ENCODE measurements at regions not wholly inside any gene's neighbourhood (a gene's known extent, or its start where the extent isn't known, plus 50 kb on each side); places are given as distances from the start of the nearest gene placed in this dataset.

GRCh38 chr1:63051356-63051755, 267.4 kb downstream of the ATG4C start:
- no peaks in the 10 kb centered on the region for H3K9me3 ChIP-seq
- no peak for ATAC-seq
- TF ChIP-seq POLR2A (IDR thresholded peaks at IDR 0.05) (no peak), CTCF (IDR thresholded peaks at IDR 0.05) (no peak)
- no peaks in the 10 kb centered on the region for H3K27me3 ChIP-seq
- 70 to 80% methylated on average over 5 of the region's 5 CpGs for WGBS, 2 donors
- intact Hi-C loops (cut with DNase I) = no loop called here
- no peak for DNase-seq
- H3K4me1 ChIP-seq = no peaks in the 10 kb centered on the region
- H3K4me3 ChIP-seq = no peak overlapping the region
- no peak overlapping the region for H3K27ac ChIP-seq
- H3K36me3 ChIP-seq (replicated peaks in 1 of 2; ENCODE audit: insufficient read depth in 1 of 2, low read depth in 2 of 2) = no peaks in the 10 kb centered on the region

- Histone ChIP-seq H3K36me3 (replicated peaks in 1 of 2; ENCODE audit: insufficient read depth in 1 of 2, low read depth in 2 of 2) (no peaks in the 10 kb centered on the region), H3K27ac (no peak overlapping the region), H3K9me3 (no peaks in the 10 kb centered on the region), H3K4me1 (no peaks in the 10 kb centered on the region), H3K27me3 (no peaks in the 10 kb centered on the region), H3K4me3 (no peak overlapping the region)
- 88 to 93% methylated on average over 6 of the region's 6 CpGs for WGBS, 2 donors
- intact Hi-C loops (cut with DNase I) = no loop called here
- ATAC-seq = no peak
- DNase-seq = no peak
- TF ChIP-seq POLR2A (IDR thresholded peaks at IDR 0.05) (no peak), CTCF (IDR thresholded peaks at IDR 0.05) (no peak)
Observed at GRCh38 chr1:63051886-63052285, 268.0 kb downstream of the ATG4C start.

GRCh38 chr1:63054184-63054583, 268.2 kb upstream of the FOXD3 start:
- 64 to 72% methylated on average over 4 of the region's 4 CpGs for WGBS, 2 donors
- DNase-seq (no peak), ATAC-seq (no peak)
- Histone ChIP-seq H3K27ac (no peak overlapping the region), H3K27me3 (no peaks in the 10 kb centered on the region), H3K9me3 (no peaks in the 10 kb centered on the region), H3K36me3 (replicated peaks in 1 of 2; ENCODE audit: insufficient read depth in 1 of 2, low read depth in 2 of 2) (no peaks in the 10 kb centered on the region), H3K4me1 (no peaks in the 10 kb centered on the region), H3K4me3 (no peak overlapping the region)
- intact Hi-C loops (cut with DNase I) = no loop called here
- TF ChIP-seq CTCF (IDR thresholded peaks at IDR 0.05) = no peak
- no peak for TF ChIP-seq POLR2A (IDR thresholded peaks at IDR 0.05)

GRCh38 chr1:63063367-63063766, 259.0 kb upstream of the FOXD3 start:
- Histone ChIP-seq H3K4me3 (no peak overlapping the region), H3K9me3 (no peaks in the 10 kb centered on the region), H3K27ac (no peak overlapping the region), H3K4me1 (no peaks in the 10 kb centered on the region), H3K36me3 (replicated peaks in 1 of 2; ENCODE audit: insufficient read depth in 1 of 2, low read depth in 2 of 2) (no peaks in the 10 kb centered on the region), H3K27me3 (no peaks in the 10 kb centered on the region)
- DNase-seq = no peak
- WGBS, 2 donors = 36 to 69% methylated on average over 3 of the region's 3 CpGs
- TF ChIP-seq POLR2A (IDR thresholded peaks at IDR 0.05) (no peak), CTCF (IDR thresholded peaks at IDR 0.05) (no peak)
- intact Hi-C loops (cut with DNase I) = no loop called here
- no peak for ATAC-seq

- no peaks in the 10 kb centered on the region for H3K9me3 ChIP-seq
- no peaks in the 10 kb centered on the region for H3K36me3 ChIP-seq (replicated peaks in 1 of 2; ENCODE audit: insufficient read depth in 1 of 2, low read depth in 2 of 2)
- intact Hi-C loops (cut with DNase I) = no loop called here
- no peak for DNase-seq
- no peak overlapping the region for H3K4me3 ChIP-seq
- WGBS, 2 donors = 79 to 84% methylated on average over 4 of the region's 4 CpGs
- TF ChIP-seq CTCF (IDR thresholded peaks at IDR 0.05) (no peak), POLR2A (IDR thresholded peaks at IDR 0.05) (no peak)
- no peak for ATAC-seq
- no peak overlapping the region for H3K27ac ChIP-seq
- no peaks in the 10 kb centered on the region for H3K27me3 ChIP-seq
- H3K4me1 ChIP-seq = no peaks in the 10 kb centered on the region
Observed at GRCh38 chr1:63064135-63064534, 258.2 kb upstream of the FOXD3 start.

Measured in body of pancreas (tissue), 4 donors.